ENCODE measurements at regions not wholly inside any gene's neighbourhood (a gene's known extent, or its start where the extent isn't known, plus 50 kb on each side); places are given as distances from the start of the nearest gene placed in this dataset.

DNA sequence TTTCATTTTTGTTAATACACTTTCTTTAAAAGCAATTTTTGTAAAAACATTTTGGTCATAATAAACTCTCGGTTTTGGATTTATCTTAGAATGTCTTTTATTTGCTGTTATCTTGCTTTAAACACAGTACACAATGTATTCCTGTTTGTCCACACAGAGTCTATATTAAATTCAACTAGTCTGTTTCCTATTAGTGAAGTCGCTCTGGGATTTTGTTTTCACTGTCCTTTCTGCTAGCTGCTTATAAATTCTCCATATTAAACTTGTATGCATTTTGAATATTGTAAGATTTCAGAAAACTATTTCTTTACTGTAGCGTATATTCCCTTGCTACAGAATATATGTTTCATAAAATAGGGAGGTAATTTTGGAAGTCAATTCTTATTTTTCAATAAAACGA, 630.2 kb downstream of the HDGFL1 start:
- in situ Hi-C loops (cut with HindIII; ENCODE audit: low sequenced_read_pairs), result no loop called here

DNA sequence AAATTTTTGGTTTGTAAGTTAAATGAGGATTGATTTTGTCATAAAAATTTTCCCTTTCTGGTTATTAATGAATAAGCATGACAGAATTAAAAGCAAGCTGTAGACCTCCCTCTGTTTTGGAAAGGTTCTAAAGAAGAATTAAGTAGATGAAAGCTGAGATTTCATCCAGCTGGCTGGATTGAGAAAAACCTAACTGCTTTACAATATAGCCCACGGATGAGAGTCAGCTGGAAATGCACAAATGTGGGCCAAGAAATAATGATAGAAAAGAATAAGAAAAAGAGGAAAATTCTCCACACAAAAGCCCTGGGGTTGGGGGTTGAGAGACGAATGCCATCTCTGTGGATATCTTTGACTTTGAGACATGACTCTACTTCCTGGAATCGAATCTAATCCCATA, 631.6 kb downstream of the HDGFL1 start:
- in situ Hi-C loops (cut with HindIII; ENCODE audit: low sequenced_read_pairs), result no loop called here

DNA sequence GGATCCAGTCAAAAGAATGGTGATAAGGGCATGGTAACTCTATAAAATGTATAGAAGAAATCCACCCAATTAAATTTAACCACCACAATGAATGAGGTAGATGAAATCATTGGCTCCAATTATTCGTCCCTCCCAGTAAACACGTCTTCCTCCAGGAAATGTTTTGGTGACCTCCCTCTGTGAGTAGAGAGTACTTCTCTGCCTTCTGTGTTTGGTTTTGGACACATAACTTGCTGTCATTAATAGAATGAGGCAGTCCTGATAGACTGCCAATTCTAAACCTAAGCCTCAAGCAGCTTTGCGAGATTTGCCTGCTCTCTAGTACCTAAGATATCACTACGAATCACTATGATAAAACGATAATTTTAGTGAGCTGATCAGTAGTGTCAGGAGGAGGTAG, 632.8 kb downstream of the HDGFL1 start:
- in situ Hi-C loops (cut with HindIII; ENCODE audit: low sequenced_read_pairs), result no loop called here

DNA sequence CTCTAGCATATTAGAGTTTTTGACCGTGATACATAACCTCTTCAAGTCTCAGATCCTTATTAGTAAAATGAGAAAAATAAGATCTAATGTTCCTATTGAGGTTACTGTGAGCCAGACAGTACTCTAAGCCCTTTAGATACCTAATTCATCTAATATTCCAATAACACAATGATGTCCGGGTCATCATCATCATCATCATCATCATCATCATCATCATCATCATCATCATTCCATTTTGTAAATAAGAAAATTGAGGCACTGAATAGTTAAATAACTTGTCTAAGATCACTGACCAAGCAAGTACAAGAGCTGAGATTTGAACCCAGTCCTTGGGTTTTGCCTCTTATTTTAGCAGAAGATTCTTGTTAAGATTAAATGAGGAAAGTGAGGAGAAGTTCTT, 643.0 kb downstream of the HDGFL1 start:
- in situ Hi-C loops (cut with HindIII; ENCODE audit: low sequenced_read_pairs), result no loop called here

DNA sequence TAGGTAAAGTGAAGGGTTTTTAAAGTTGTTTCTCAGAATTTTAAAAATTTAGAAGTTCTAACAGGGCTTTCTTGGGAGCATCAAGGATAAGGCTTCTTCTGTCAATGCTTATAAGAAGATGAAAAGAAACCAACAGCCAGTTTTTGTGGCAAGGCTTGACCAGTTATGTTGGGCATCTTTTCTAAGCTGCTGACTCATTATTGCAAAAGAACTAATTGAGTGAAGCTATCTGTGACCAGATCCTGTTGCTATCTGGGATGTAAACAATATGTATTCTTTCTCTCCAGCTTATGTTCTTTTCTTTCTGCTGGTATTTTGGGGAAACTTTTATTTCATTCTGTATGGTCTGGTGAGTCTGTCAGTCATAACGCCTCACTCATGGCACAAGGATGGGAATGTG, 643.8 kb downstream of the HDGFL1 start:
- in situ Hi-C loops (cut with HindIII; ENCODE audit: low sequenced_read_pairs), result no loop called here

DNA sequence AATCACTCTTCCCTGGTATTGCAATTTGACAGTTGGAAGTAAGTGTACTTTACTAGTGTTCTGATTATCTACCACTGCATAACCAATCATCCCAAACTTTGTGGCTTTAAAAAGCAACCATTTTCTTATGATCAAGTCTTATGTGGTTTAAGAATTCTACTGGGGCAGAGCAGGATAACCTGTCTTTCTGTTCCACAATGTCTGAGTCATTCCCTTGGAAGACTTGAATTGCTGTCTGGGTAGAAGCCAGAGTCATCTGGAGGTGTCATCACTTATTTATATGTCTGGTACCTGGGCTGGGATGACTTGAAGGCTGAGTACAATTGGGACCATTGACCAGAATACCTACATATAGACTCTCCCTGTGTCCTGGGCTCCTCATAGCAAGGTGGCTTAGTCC, 644.3 kb downstream of the HDGFL1 start:
- in situ Hi-C loops (cut with HindIII; ENCODE audit: low sequenced_read_pairs), result no loop called here

DNA sequence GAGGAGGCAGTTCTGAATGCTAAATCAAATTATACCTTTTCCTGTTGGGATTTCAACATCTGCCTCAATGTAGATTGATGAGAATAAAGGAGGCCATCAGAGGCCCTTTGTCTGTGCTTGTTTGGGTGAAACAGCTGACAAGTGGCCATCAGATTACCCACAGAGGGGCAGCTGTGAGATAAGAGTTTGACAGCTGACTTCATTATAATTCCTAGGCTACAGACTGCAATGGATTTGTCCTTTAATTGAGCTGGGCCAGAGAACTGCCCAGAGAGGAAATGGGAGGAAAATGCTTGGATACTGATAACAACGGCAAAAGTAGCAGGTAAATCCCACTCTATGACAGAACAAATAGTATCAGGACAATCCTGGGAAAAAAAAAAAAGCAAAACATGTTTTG, 649.4 kb downstream of the HDGFL1 start:
- in situ Hi-C loops (cut with HindIII; ENCODE audit: low sequenced_read_pairs), result no loop called here

DNA sequence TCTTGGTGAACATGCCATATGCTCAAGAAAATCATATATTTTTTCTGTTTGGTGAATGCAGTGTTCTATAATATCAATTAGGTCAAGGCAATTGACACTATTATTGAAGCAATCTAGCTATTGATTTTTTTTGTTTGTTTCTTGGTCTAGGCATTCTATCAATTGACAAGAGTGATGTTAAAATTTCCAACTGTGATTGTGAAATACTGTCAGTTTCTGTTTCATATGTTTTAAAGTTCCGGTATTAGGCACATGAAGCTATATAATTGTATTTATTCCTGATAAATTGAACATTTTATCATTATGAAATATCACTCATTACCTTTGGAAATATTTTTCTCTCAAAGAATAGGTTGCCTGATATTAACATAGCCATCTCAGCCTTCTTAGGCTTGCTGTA, 653.4 kb downstream of the HDGFL1 start:
- in situ Hi-C loops (cut with HindIII; ENCODE audit: low sequenced_read_pairs), result no loop called here

DNA sequence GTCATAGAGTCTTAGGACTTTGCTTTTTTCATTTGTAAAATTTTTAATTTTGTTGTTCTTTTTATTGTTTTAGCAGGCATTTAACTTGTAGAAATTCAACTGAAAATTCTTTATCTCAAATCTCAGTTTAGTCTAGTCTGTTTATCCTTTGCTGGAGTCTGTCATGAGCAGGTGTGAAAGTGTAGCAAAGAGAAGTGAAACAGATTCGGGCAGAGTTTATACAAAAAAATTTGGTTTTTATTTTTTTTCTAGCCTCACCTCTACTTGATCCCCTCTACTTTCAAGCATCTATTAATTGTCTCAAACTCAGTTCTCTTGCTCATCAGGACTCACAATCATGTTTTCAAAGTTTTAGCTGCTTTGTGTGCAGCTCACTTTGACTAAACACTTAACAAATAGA, 655.2 kb downstream of the HDGFL1 start:
- in situ Hi-C loops (cut with HindIII; ENCODE audit: low sequenced_read_pairs), result no loop called here

DNA sequence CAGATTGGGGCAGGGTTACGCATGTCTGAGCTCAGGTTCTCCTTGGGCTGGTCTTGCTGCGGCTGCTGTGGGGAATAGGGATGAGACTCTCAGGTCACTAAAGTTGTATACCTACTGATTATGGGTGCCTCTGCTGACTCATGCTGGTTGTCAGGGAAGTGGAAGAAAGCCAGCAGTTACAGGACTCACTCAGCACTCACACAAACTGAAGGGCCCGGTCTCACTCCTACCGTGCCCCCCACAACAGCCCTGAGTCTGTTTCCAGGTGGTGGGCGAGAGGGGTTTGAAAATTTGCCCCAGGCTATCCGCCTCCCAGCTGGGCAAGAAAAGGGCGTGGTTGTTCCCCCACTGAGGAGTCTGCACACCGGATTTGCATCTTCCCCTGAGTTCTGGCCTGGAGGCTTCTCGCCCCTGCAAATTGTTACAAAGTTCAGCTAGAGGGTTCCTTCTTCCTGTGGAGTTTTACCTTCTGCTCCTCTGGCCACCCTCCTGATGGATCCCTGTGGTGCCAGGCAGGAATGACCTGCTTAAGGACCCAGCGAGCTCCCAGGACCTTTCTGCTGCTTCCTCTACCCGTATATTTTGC, 659.2 kb downstream of the HDGFL1 start:
- in situ Hi-C loops (cut with HindIII; ENCODE audit: low sequenced_read_pairs), result no loop called here

DNA sequence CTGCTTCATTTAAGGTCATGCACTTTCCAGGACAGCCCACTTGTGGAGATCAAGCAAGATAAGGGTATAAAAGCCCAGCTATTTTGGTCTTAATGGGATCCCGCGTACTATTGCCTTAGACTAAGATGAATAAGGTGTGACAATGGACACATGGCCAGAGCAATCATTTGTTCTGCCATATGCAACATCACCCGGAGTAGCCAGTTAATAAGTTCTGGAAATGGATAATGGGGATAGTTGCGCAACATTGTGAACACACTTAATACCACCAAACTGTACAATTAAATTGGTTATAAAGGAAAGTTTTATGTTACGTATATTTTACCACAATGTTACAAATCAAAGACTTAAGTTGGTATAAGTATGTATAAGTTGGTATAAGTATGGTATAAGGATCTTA, 674.5 kb downstream of the HDGFL1 start:
- in situ Hi-C loops (cut with HindIII; ENCODE audit: low sequenced_read_pairs), result no loop called here

DNA sequence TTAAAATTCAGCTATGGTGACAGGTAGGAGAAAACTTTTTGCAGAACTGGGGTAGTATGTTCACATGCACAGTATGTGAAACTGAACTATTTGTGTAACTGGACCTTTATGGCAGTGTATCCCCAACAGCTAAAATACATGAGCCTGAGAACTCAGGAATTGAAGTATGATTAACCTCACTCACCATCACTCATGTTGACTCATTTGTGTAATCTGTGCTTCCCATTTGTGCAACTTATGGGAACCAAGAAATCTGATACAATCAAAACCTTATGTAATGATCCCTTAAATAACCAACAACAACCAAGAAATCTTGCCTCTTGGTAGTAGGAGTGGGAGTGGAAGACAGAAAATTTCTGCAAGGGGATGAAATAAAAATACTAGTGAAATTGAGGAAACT, 674.9 kb downstream of the HDGFL1 start:
- in situ Hi-C loops (cut with HindIII; ENCODE audit: low sequenced_read_pairs), result no loop called here

DNA sequence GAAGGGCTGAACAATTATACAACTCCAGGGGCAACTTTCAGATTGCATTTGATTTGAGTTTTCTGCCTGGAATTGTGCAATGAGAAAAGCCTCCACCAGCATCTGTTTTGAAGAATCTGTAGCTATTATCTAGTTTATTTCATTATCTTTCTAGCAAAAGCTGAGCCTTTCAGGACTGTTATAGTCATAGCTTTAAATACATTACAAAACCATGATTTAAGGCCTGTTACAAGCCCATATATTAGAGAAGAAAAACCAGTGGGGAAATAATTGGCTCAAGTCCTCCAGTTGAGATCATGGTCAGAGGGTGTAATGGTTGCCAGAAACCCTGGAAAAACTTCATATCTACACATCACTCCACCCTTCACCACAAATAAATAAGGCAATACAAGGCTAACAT, 676.2 kb downstream of the HDGFL1 start:
- in situ Hi-C loops (cut with HindIII; ENCODE audit: low sequenced_read_pairs), result no loop called here

DNA sequence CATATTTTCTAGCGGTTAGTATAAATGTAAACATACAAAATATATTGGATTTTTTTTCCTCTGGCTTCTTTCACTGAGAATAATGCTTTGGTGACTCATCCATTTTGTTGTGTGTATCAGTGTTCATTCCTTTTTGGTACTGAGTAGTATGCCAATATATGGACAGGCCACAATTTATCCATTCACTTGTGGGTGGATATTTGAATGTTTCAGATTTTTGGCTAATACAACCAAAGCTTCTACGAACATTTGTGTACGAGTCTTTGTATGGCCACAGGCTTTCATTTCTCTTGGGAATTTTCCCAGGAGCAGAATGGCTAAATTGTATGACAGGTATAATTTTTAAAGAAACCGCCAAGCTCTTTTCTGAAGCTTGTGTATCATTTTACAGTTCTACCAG, 677.5 kb downstream of the HDGFL1 start:
- in situ Hi-C loops (cut with HindIII; ENCODE audit: low sequenced_read_pairs), result no loop called here

DNA sequence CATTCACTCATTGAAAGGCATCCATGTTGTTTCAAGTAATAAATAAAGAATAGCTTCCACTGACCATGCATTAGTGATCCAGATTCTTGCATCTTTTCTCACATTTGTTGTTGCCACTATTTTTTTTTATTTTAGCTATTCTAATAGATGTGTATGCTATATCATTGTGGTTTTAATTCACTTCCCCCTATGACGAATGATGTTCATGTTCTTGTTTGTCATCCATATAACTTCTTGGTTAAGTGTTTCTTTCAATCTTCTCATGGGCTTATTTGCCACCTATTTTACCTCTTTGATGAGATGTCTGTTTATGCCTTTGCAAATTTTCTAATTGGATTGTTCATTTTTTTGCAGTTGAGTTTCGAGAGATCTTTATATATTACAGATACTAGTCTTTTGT, 681.2 kb downstream of the HDGFL1 start:
- in situ Hi-C loops (cut with HindIII; ENCODE audit: low sequenced_read_pairs), result no loop called here

DNA sequence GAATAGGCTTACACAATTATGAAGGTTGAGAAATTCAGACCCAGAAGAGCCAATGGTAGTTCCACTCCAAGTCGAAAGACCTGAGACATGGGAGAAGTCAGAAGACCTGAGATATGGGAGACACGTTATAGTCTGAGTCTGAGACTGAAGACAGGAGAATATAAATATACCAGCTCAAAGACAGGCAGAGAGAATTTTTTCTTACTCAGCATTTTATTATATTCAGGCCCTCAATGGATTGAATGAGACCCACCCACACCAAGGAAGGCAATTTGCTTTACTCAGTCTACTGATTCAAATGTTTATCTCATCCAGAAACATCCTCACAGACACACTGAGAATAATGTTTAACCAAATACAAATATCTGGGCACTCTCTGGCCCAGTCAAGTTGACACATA, 693.5 kb downstream of the HDGFL1 start:
- in situ Hi-C loops (cut with HindIII; ENCODE audit: low sequenced_read_pairs), result no loop called here

DNA sequence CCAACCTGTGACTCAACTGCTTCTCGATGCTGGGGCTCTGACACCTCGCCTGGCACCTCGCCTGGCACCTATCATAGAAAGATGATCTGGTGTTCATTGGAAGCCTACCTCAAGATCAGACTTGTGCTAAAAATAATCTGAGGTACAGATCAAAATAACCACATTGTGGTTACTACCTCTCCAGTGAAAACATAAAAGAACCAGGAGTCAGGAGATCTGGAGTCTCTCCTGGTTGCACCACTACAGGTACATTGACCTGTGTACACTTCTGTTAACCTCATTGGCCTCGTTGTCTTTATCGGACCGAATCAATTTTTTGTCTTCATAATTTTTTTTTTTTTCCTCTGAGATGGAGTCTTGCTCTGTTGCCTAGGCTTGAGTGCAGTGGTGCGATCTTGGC, 695.9 kb downstream of the HDGFL1 start:
- in situ Hi-C loops (cut with HindIII; ENCODE audit: low sequenced_read_pairs), result no loop called here

DNA sequence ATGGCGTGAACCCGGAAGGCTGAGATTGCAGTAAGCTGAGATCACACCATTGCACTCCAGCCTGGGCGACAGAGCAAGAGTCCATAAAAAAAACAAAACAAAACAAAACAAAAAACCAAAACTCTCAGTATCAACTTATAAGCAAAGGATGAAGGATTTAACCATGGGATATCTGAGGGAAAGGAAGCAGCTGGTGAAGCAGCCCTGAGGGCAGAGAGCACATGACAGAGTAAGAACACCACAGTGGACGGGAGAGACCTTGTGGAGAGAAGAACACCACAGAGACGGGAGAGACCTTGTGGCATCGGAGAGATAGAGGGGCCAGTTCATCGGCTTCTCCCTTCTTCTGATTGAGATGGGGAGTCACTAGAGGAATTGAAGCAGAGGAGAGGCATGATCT, 697.2 kb downstream of the HDGFL1 start:
- in situ Hi-C loops (cut with HindIII; ENCODE audit: low sequenced_read_pairs), result no loop called here

DNA sequence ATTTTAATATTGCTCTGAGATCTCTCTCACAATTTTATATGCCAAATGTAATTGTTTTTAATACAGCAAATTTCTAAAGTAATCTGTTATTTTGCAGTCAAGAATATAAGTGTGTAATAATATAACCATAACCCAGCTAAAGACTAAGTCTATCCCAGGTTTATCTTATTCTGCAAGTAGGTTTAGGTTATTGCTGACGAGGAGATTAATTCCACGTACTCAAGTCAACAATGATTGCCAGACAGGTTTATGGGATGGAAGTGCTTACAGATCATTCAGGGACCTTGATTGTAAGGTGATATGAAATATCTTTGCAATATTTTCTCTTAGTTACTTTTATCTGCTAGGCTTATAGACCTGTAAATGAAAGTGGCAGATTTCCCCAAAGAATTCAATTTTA, 698.3 kb downstream of the HDGFL1 start:
- in situ Hi-C loops (cut with HindIII; ENCODE audit: low sequenced_read_pairs), result no loop called here

DNA sequence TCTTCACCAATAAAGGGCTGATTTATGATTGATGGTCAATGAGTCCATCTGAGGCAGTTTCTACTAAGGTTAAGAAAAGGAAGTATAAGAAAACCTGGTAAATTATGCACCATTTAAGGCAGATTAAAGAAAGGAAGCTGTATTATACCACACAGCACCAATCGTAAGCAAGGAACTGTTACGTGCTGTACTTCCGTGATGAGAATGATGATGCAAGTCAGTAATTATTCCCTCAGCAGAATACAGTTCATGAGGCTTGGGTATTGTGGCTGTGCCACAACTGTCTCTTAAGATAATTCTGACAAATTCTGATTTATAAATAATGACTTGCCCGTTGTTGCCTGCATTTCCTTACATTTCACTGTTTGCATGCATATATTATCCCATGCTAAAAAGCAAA, 699.0 kb downstream of the HDGFL1 start:
- in situ Hi-C loops (cut with HindIII; ENCODE audit: low sequenced_read_pairs), result no loop called here

DNA sequence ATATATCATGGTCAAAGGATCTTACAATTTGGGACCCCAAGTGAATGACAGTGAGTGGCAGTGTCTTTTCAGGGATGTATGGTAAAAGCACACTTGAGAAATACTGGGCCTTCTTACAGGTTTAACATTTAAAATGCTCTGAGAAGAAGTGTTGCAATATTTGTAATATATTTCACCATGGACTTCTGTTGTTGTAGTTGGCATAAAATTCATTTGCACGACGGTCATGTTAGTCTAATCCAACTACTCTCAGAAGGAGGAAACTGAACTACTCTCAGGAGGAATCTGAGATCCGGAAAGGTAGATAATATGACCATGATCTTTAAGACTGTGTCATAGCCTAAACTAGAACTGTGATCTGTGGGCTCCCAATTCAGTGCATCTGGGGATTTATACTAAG, 700.1 kb downstream of the HDGFL1 start:
- in situ Hi-C loops (cut with HindIII; ENCODE audit: low sequenced_read_pairs), result no loop called here

DNA sequence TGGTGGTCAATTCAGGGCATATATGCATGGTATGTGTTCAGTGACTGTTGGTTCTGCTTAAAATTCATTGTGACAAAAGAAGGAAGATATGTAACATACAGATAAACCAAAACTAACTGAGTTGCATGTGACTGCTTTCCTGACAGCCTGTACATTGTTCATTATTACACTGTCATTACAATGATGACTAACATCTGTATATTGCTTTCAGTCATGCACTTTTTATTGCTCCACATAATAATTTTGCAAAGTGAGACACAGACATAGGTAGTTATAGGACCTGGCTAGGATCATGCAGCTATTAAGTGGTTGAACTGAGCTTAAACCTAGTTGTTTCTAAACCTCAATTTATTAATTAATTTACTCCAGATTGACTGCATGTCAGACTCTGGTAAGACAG, 703.2 kb downstream of the HDGFL1 start:
- in situ Hi-C loops (cut with HindIII; ENCODE audit: low sequenced_read_pairs), result no loop called here

DNA sequence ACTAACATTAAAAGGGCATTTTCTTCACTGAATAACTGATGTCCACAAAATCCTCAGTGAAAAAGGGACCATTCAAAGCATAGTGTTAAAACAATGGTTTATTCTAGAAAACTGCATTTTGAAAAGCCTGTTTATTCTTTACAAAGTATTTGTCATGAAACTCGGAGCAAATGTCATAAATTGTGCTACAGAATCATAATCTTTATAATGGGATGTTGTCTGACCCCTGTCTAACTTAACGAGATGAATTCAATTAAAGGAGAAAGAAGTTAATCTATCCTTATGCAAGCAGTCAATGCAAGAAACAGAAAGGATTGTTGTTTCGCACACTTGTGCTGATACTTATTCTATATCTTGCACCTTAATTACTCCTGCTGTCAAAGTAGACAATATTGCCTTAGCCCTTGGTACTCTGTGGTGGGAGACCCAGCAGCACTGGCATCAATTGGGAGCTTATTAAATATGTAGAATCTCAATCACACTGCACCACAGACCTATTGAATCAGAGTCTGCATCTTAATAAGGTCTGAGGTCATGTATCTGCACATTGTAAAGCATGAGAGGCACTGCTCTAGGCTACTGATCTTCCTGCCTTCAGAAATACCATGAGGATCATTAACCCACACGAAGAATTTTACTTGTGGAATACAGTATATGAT, 708.3 kb downstream of the HDGFL1 start:
- in situ Hi-C loops (cut with HindIII; ENCODE audit: low sequenced_read_pairs), result no loop called here

All from DLD1 (cell line).